GM12878 (cell line): ENCODE measurements at regions not wholly inside any gene's neighbourhood (a gene's known extent, or its start where the extent isn't known, plus 50 kb on each side); places are given as distances from the start of the nearest gene placed in this dataset.

Experiments used
- ATAC-seq: fragments of 200-7000 bp; cut with Tn5 transposase; 3 replicates; pipeline ENCODE4 v1.9.1; 2020; ENCODE audit warnings: mild to moderate bottlenecking, moderate library complexity
- BruUV-seq: library from RNA; stranded (reverse); fragments of 400-500 nt; replicated peaks from 2 replicates; lab custom pipeline; 2021; lab: Mats Ljungman, UMichigan
- CTCF ChIA-PET: fragments of 300-600 bp; sonication (Branson Sonifier 250); formaldehyde crosslinking; extraction: SDS; loops from one replicate; lab custom pipeline; 2021; ENCODE audit warnings: inconsistent platforms; lab: Yijun Ruan, JAX
- POLR2A ChIA-PET: fragments of 350-600 bp; formaldehyde crosslinking; extraction: SDS; loops from one replicate; lab custom pipeline; 2021; ENCODE audit warnings: inconsistent platforms; lab: Charles Lee
- RAD21 ChIA-PET: fragments of 300-600 bp; sonication (Branson Sonifier 250); formaldehyde crosslinking; loops from one replicate; lab custom pipeline; 2023; ENCODE audit warnings: antibody characterized with exemption; ENCODE audit not compliant: unreplicated experiment; lab: Charles Lee
- SMC1A ChIA-PET: fragments of 300-600 bp; sonication (Branson Sonifier 250); formaldehyde crosslinking; loops from one replicate; lab custom pipeline; 2023; ENCODE audit not compliant: unreplicated experiment, uncharacterized antibody; lab: Charles Lee
- DNase-seq: peaks from one replicate; pipeline ENCODE4 v3.0.0-alpha.2; 2011; ENCODE audit warnings: low read depth, low spot score
- FAIRE-seq: peaks from 3 replicates; lab custom pipeline; 2011; peaks lifted over from hg19 to GRCh38; lab: Jason Lieb, UNC
- H2AFZ ChIP-seq: 2 replicates; pipeline ENCODE4 v1.6.0; 2011; ENCODE audit warnings: low read depth, low read length, control low read depth; ENCODE audit not compliant: control insufficient read depth
- H3K27ac ChIP-seq: 2 replicates; pipeline ENCODE4 v1.5.1; 2011; ENCODE audit warnings: control low read depth; ENCODE audit not compliant: control insufficient read depth, insufficient read depth
- H3K27me3 ChIP-seq, 2 experiments: replicated peaks in 1 of 2; 2 replicates each; pipeline versions ENCODE4 v1.6.0 to v1.6.1; 2011; ENCODE audit warnings: low read length in 1 of 2; ENCODE audit not compliant: control insufficient read depth in 2 of 2, insufficient read depth in 2 of 2
- H3K36me3 ChIP-seq, 2 experiments: 2 replicates each; pipeline ENCODE4 v1.5.1; 2011; ENCODE audit warnings: low read length in 1 of 2; ENCODE audit not compliant: control insufficient read depth in 2 of 2, insufficient read depth in 2 of 2
- H3K4me1 ChIP-seq: 2 replicates; pipeline ENCODE4 v1.6.1; 2011; ENCODE audit warnings: mild to moderate bottlenecking, low read length, moderate library complexity, mixed read lengths; ENCODE audit not compliant: control insufficient read depth, insufficient read depth
- H3K4me2 ChIP-seq: 2 replicates; pipeline ENCODE4 v1.6.0; 2011; ENCODE audit warnings: control low read depth; ENCODE audit not compliant: control insufficient read depth, insufficient read depth
- H3K4me3 ChIP-seq: fragments of 200-600 bp; sonication (generic); 2 replicates; pipeline ENCODE4 v1.5.1; 2016
- H3K79me2 ChIP-seq: 2 replicates; pipeline ENCODE4 v1.6.0; 2011; ENCODE audit warnings: low read length; ENCODE audit not compliant: control insufficient read depth, insufficient read depth
- H3K9ac ChIP-seq: 2 replicates; pipeline ENCODE4 v1.8.0; 2011; ENCODE audit warnings: low read length, control low read depth, mixed read lengths; ENCODE audit not compliant: control insufficient read depth, insufficient read depth
- H3K9me3 ChIP-seq: replicated peaks from 3 replicates; pipeline ENCODE4 v1.5.1; 2011; ENCODE audit warnings: mild to moderate bottlenecking, low read length; ENCODE audit not compliant: control insufficient read depth, insufficient read depth
- H4K20me1 ChIP-seq: 2 replicates; pipeline ENCODE4 v1.6.0; 2011; ENCODE audit not compliant: control insufficient read depth, insufficient read depth
- CBX5 ChIP-seq: sonication (generic); IDR thresholded peaks from 2 replicates; pipeline ENCODE4 v1.6.1; 2016; ENCODE audit warnings: low read depth, moderate library complexity, mild to moderate bottlenecking, inconsistent platforms
- HDAC6 ChIP-seq: fragments of 200-600 bp; sonication (generic); IDR thresholded peaks from one replicate; pipeline ENCODE4 v1.8.0; 2017; ENCODE audit warnings: antibody characterized with exemption; ENCODE audit not compliant: unreplicated experiment
- NR2F1 ChIP-seq: fragments of 450-650 bp; conservative IDR thresholded peaks from 2 replicates; pipeline ENCODE4 v1.6.1; 2017; ENCODE audit warnings: mild to moderate bottlenecking
- POLR2A ChIP-seq: IDR thresholded peaks from 2 replicates; pipeline ENCODE4 v1.6.1; 2011; ENCODE audit warnings: low read depth, mild to moderate bottlenecking, low read length
- SIN3A ChIP-seq: IDR thresholded peaks from 2 replicates; pipeline ENCODE4 v1.6.1; 2012; ENCODE audit warnings: low read depth, low read length, improper control_type of control experiment
- SRF ChIP-seq, 2 experiments: IDR thresholded peaks; 2 replicates each; pipeline ENCODE4 v1.6.1; 2011; ENCODE audit warnings: low read depth in 2 of 2, low read length in 2 of 2, mild to moderate bottlenecking in 1 of 2, moderate library complexity in 1 of 2
- TCF3 ChIP-seq: IDR thresholded peaks from 2 replicates; pipeline ENCODE4 v1.6.1; 2012; ENCODE audit warnings: low read depth, mild to moderate bottlenecking, low read length, borderline replicate concordance; ENCODE audit not compliant: insufficient read depth
- TCF7 ChIP-seq: IDR thresholded peaks from 2 replicates; pipeline ENCODE4 v1.6.1; 2014; ENCODE audit warnings: antibody characterized with exemption, borderline replicate concordance
- USF2 ChIP-seq: IDR thresholded peaks from 2 replicates; pipeline ENCODE4 v1.6.1; 2011; ENCODE audit warnings: low read depth, low read length, improper control_type of control experiment, borderline replicate concordance
- ZNF207 ChIP-seq: fragments of 450-650 bp; IDR thresholded peaks from 2 replicates; pipeline ENCODE4 v1.6.1; 2014; ENCODE audit warnings: antibody characterized with exemption, mild to moderate bottlenecking, borderline replicate concordance
- ZNF384 ChIP-seq: IDR thresholded peaks from 2 replicates; pipeline ENCODE4 v1.6.1; 2012; ENCODE audit warnings: low read depth, mild to moderate bottlenecking, low read length, improper control_type of control experiment, borderline replicate concordance
- WGBS: methylation state at CpG from one replicate; pipeline ENCODE4 v1.1.6; 2016; ENCODE audit warnings: low lambda C conversion rate; ENCODE audit not compliant: insufficient replicate concordance, insufficient coverage; ENCODE audit errors: missing lambda C conversion rate; 5-methylcytosine and 5-hydroxymethylcytosine counted together
- in situ Hi-C: fragments of 300-500 bp; cut with MboI; formaldehyde crosslinking; loops from 9 replicates; pipeline ENCODE4 v1.14.3; 2018; ENCODE audit warnings: mixed read lengths
- intact Hi-C: fragments of 100-400 bp; cut with micrococcal nuclease; formaldehyde crosslinking; loops from one replicate; pipeline ENCODE4 v1.14.2; 2022; ENCODE audit not compliant: unreplicated experiment
- TF ChIP-seq, protein P1 (sequence below): IDR thresholded peaks from 2 replicates; pipeline ENCODE4 v1.6.1; 2011; ENCODE audit warnings: borderline replicate concordance, low read depth, mild to moderate bottlenecking, moderate library complexity, low read length; ENCODE audit not compliant: insufficient read depth, poor library complexity, severe bottlenecking

- in situ Hi-C loops = no loop called here
- 8% methylated on average over 3 of the region's 3 CpGs for WGBS
These were observed 329.3 kb downstream of the SUCLA2 start for GRCh38 chr13:47671776-47672175.

More at GRCh38 chr13:47671776-47672175, 329.3 kb downstream of the SUCLA2 start:
- Histone ChIP-seq H3K36me3 (no peaks in the 10 kb centered on the region), H4K20me1 (no peaks in the 10 kb centered on the region), H3K27me3 (no peaks in the 10 kb centered on the region), H3K9ac (no peak overlapping the region), H3K4me3 (no peak overlapping the region), H3K4me1 (no peaks in the 10 kb centered on the region), H3K9me3 (no peaks in the 10 kb centered on the region), H3K4me2 (no peak overlapping the region), H3K27ac (no peak overlapping the region), H3K79me2 (no peaks in the 10 kb centered on the region), H2AFZ (no peak overlapping the region)
- no peak for FAIRE-seq
- no peak for DNase-seq
- BruUV-seq = no TSS peak
- ChIA-PET SMC1A (no interaction called here), RAD21 (no interaction called here), POLR2A (no interaction called here), CTCF (no interaction called here)
- no peak for ATAC-seq
- no peak for TF ChIP-seq SRF (IDR thresholded peaks at IDR 0.05; ENCODE audit: low read depth in 2 of 2, low read length in 2 of 2)
- no peak for TF ChIP-seq ZNF207
- no peak for TF ChIP-seq POLR2A
- TF ChIP-seq, protein P1, sequence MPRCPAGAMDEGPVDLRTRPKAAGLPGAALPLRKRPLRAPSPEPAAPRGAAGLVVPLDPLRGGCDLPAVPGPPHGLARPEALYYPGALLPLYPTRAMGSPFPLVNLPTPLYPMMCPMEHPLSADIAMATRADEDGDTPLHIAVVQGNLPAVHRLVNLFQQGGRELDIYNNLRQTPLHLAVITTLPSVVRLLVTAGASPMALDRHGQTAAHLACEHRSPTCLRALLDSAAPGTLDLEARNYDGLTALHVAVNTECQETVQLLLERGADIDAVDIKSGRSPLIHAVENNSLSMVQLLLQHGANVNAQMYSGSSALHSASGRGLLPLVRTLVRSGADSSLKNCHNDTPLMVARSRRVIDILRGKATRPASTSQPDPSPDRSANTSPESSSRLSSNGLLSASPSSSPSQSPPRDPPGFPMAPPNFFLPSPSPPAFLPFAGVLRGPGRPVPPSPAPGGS = no peak
- TF ChIP-seq ZNF384 = no peak
- no peak for TF ChIP-seq TCF7
- no peak for TF ChIP-seq SIN3A
- TF ChIP-seq CBX5 = no peak
- TF ChIP-seq NR2F1 = no peak
- TF ChIP-seq TCF3 = no peak
- TF ChIP-seq HDAC6 = no peak
- TF ChIP-seq USF2 = no peak
- intact Hi-C loops = no loop called here
